Neural cell (in vitro differentiated cells): ENCODE measurements at regions not wholly inside any gene's neighbourhood (a gene's known extent, or its start where the extent isn't known, plus 50 kb on each side); places are given as distances from the start of the nearest gene placed in this dataset.
"Not testable (repeated sequence)": the region's sequence is repeated elsewhere in the genome, so short reads cannot be mapped to it uniquely, and the experiment has no call there.

ENCODE experiments used
- H2AFZ ChIP-seq: fragments of 200-600, 300-800 bp; sonication (generic), shearing (Covaris generic); 2 replicates; pipeline ENCODE4 v1.6.0; 2014; ENCODE audit warnings: low read depth, mild to moderate bottlenecking, antibody characterized with exemption, low read length, moderate library complexity
- H3F3A ChIP-seq: fragments of 200-600 bp; shearing (Covaris generic); 2 replicates; pipeline ENCODE4 v1.6.1; 2016; ENCODE audit warnings: mild to moderate bottlenecking, moderate library complexity, mixed read lengths, antibody characterized with exemption, low read length; ENCODE audit not compliant: insufficient read depth, poor library complexity, severe bottlenecking
- H3K27ac ChIP-seq: fragments of 200-600, 300-800 bp; sonication (generic), shearing (Covaris generic); 2 replicates; pipeline ENCODE4 v1.5.1; 2014; ENCODE audit warnings: mild to moderate bottlenecking, low read length, moderate library complexity
- H3K27me3 ChIP-seq: fragments of 300-800, 200-600 bp; sonication (generic), shearing (Covaris generic); 2 replicates; pipeline ENCODE4 v1.6.0; 2014; ENCODE audit warnings: mild to moderate bottlenecking, low read depth, low read length, moderate library complexity; ENCODE audit not compliant: insufficient read depth
- H3K36me3 ChIP-seq: fragments of 300-800, 200-600 bp; sonication (generic), shearing (Covaris generic); 2 replicates; pipeline ENCODE4 v1.5.1; 2014; ENCODE audit warnings: mild to moderate bottlenecking, antibody characterized with exemption, low read length, moderate library complexity; ENCODE audit not compliant: insufficient read depth
- H3K4me2 ChIP-seq: fragments of 300-800, 200-600 bp; sonication (generic), shearing (Covaris generic); 2 replicates; pipeline ENCODE4 v1.6.0; 2014; ENCODE audit warnings: mild to moderate bottlenecking, low read length
- H3K4me3 ChIP-seq: fragments of 300-800, 200-600 bp; sonication (generic), shearing (Covaris generic); 2 replicates; pipeline ENCODE4 v1.5.1; 2014; ENCODE audit warnings: mild to moderate bottlenecking, low read length, moderate library complexity
- H3K79me2 ChIP-seq: fragments of 200-600 bp; shearing (Covaris generic); replicated peaks from 2 replicates; pipeline ENCODE4 v1.6.0; 2014; ENCODE audit warnings: mild to moderate bottlenecking, low read length, moderate library complexity; ENCODE audit not compliant: insufficient read depth
- H3K9ac ChIP-seq: fragments of 300-800, 200-600 bp; sonication (generic), shearing (Covaris generic); 2 replicates; pipeline ENCODE4 v1.6.1; 2016; ENCODE audit warnings: mild to moderate bottlenecking, low read length, mixed read lengths
- H3K9me2 ChIP-seq: fragments of 200-600 bp; shearing (Covaris generic); 2 replicates; pipeline ENCODE4 v1.6.1; 2016; ENCODE audit warnings: mild to moderate bottlenecking, low read length, mixed read lengths; ENCODE audit not compliant: insufficient read depth
- H3K9me3 ChIP-seq: fragments of 200-600, 300-800 bp; sonication (generic), shearing (Covaris generic); 2 replicates; pipeline ENCODE4 v1.6.1; 2016; ENCODE audit warnings: mild to moderate bottlenecking, mixed run types, low read length, moderate library complexity, mixed read lengths
- H4K20me1 ChIP-seq: fragments of 200-600 bp; shearing (Covaris generic); 2 replicates; pipeline ENCODE4 v1.6.1; 2016; ENCODE audit warnings: mild to moderate bottlenecking, mixed run types; ENCODE audit not compliant: insufficient read depth
- EP300 ChIP-seq: fragments of 450-650 bp; conservative IDR thresholded peaks from 2 replicates; pipeline ENCODE4 v1.6.1; 2014; ENCODE audit warnings: antibody characterized with exemption, mild to moderate bottlenecking, moderate library complexity; ENCODE audit not compliant: poor library complexity, severe bottlenecking
- EZH2 ChIP-seq: fragments of 200-600, 300-800 bp; shearing (Covaris generic), sonication (generic); IDR thresholded peaks from 2 replicates; pipeline ENCODE4 v1.6.1; 2014; ENCODE audit warnings: antibody characterized with exemption, low read length, borderline replicate concordance, mild to moderate bottlenecking; ENCODE audit not compliant: insufficient read depth, poor library complexity, severe bottlenecking
- MXI1 ChIP-seq: fragments of 450-650 bp; conservative IDR thresholded peaks from 2 replicates; pipeline ENCODE4 v1.6.1; 2014; ENCODE audit warnings: antibody characterized with exemption, mild to moderate bottlenecking; ENCODE audit not compliant: poor library complexity, severe bottlenecking
- POLR2AphosphoS5 ChIP-seq: IDR thresholded peaks from 2 replicates; pipeline ENCODE4 v1.6.1; 2012
- RAD21 ChIP-seq: fragments of 450-650 bp; conservative IDR thresholded peaks from 2 replicates; pipeline ENCODE4 v1.6.1; 2014; ENCODE audit warnings: antibody characterized with exemption, mild to moderate bottlenecking, moderate library complexity
- SMC3 ChIP-seq: fragments of 450-650 bp; conservative IDR thresholded peaks from 2 replicates; pipeline ENCODE4 v1.6.1; 2014; ENCODE audit warnings: antibody characterized with exemption, mild to moderate bottlenecking, moderate library complexity; ENCODE audit not compliant: poor library complexity
- TAF1 ChIP-seq: IDR thresholded peaks from 2 replicates; pipeline ENCODE4 v1.6.1; 2012; ENCODE audit warnings: low read depth
- TF ChIP-seq, protein P1 (sequence below): IDR thresholded peaks from 2 replicates; pipeline ENCODE4 v1.6.1; 2012; ENCODE audit warnings: borderline replicate concordance
- TF ChIP-seq, protein P2 (sequence below): fragments of 450-650 bp; IDR thresholded peaks from 2 replicates; pipeline ENCODE4 v1.5.1; 2014; ENCODE audit warnings: antibody characterized with exemption, mild to moderate bottlenecking, moderate library complexity; ENCODE audit not compliant: poor library complexity, severe bottlenecking

DNA sequence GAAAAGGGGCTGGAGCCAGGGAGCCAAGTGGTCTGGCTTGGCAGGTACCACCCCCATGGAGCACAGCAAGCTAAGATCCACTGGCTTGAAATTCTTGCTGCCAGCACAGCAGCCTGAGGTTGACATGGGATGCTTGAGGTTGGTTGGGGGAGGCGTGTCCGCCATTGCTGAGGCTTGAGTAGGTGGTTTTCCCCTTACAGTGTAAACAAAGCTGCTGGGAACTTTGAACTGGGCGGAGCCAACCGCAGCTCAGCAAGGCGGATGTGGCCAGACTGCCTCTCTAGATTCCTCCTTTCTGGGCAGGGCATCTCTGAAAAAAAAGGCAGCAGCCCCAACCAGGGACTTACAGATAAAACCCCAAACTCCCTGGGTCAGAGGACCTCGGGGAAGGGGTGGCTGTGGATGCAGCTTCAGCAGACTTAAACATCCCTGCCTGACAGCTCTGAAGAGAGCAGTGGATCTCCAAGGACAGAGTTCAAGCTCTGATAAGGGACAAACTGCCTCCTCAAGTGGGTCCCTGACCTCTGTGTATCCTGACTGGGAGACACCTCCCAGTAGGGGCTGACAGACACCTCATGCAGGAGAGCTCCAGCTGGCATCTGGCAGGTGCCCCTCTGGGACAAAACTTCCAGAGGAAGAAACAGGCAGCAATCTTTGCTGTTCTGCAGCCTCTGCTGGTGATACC, 77.5 kb upstream of the WDFY3 start:
- H4K20me1 ChIP-seq: not testable (repeated sequence)

DNA sequence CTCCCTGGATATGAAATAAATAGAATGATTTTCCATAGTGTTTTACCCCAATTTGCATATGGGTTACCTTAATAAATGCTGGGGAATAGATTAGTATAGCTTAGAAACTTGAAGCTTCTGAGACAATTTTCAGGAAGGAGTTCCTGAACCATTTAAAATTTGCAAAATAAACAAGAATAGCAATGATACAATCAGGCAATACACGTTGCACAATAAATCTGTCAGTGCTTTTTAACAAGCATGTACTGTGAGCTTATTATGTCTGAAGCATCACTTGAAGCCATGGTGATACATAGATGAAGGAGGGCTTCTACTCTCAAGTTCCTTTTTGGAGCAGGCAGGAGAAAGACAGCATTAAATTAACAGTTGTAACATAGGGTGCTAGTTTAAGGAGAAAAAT, 84.2 kb upstream of the WDFY3 start:
- Histone ChIP-seq H3K9ac (no peak overlapping the region), H2AFZ (no peak overlapping the region), H3K4me2 (no peak overlapping the region), H3K9me3 (no peaks in the 10 kb centered on the region), H3K27me3 (no peaks in the 10 kb centered on the region), H3K4me3 (no peak overlapping the region), H3F3A (no peaks in the 10 kb centered on the region), H3K27ac (no peak overlapping the region), H4K20me1 (no peaks in the 10 kb centered on the region), H3K36me3 (no peaks in the 10 kb centered on the region), H3K79me2 (no peaks in the 10 kb centered on the region), H3K9me2 (no peaks in the 10 kb centered on the region)
- TF ChIP-seq RAD21: no peak

More for the DNA sequence above, 77.5 kb upstream of the WDFY3 start:
- H3F3A ChIP-seq, H3K79me2 ChIP-seq, H3K36me3 ChIP-seq, H3K9me3 ChIP-seq, H2AFZ ChIP-seq, H3K9me2 ChIP-seq, H3K9ac ChIP-seq, H3K27ac ChIP-seq, H3K4me3 ChIP-seq, H3K4me2 ChIP-seq, H3K27me3 ChIP-seq: not testable (repeated sequence)

DNA sequence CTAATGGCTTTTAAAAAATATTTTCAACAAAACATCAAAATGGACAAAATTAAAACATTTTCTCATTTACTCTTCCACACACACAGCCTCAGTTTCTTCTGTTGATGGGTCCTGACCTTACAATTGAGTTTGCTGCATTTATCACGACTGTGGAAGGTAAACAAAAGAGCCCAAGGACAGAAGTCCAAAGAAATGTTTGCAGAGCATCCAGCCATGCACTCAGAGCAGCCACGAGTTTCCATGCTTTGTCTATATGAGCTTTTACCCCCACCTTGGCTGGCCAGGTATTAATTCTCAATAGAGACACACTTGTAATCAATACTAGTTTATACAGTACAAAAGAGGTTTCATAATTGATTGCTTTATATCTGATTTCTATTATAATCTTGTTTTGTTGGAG, 85.0 kb upstream of the WDFY3 start:
- H2AFZ ChIP-seq: no peak overlapping the region
- H3K79me2 ChIP-seq: no peaks in the 10 kb centered on the region
- TF ChIP-seq EZH2: no peak
- no peak for TF ChIP-seq EP300
- no peak for TF ChIP-seq POLR2AphosphoS5
- TF ChIP-seq MXI1: no peak
- TF ChIP-seq, protein P1, sequence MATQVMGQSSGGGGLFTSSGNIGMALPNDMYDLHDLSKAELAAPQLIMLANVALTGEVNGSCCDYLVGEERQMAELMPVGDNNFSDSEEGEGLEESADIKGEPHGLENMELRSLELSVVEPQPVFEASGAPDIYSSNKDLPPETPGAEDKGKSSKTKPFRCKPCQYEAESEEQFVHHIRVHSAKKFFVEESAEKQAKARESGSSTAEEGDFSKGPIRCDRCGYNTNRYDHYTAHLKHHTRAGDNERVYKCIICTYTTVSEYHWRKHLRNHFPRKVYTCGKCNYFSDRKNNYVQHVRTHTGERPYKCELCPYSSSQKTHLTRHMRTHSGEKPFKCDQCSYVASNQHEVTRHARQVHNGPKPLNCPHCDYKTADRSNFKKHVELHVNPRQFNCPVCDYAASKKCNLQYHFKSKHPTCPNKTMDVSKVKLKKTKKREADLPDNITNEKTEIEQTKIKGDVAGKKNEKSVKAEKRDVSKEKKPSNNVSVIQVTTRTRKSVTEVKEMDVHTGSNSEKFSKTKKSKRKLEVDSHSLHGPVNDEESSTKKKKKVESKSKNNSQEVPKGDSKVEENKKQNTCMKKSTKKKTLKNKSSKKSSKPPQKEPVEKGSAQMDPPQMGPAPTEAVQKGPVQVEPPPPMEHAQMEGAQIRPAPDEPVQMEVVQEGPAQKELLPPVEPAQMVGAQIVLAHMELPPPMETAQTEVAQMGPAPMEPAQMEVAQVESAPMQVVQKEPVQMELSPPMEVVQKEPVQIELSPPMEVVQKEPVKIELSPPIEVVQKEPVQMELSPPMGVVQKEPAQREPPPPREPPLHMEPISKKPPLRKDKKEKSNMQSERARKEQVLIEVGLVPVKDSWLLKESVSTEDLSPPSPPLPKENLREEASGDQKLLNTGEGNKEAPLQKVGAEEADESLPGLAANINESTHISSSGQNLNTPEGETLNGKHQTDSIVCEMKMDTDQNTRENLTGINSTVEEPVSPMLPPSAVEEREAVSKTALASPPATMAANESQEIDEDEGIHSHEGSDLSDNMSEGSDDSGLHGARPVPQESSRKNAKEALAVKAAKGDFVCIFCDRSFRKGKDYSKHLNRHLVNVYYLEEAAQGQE: no peak
- TF ChIP-seq, protein P2, sequence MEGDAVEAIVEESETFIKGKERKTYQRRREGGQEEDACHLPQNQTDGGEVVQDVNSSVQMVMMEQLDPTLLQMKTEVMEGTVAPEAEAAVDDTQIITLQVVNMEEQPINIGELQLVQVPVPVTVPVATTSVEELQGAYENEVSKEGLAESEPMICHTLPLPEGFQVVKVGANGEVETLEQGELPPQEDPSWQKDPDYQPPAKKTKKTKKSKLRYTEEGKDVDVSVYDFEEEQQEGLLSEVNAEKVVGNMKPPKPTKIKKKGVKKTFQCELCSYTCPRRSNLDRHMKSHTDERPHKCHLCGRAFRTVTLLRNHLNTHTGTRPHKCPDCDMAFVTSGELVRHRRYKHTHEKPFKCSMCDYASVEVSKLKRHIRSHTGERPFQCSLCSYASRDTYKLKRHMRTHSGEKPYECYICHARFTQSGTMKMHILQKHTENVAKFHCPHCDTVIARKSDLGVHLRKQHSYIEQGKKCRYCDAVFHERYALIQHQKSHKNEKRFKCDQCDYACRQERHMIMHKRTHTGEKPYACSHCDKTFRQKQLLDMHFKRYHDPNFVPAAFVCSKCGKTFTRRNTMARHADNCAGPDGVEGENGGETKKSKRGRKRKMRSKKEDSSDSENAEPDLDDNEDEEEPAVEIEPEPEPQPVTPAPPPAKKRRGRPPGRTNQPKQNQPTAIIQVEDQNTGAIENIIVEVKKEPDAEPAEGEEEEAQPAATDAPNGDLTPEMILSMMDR: no peak
- TF ChIP-seq TAF1: no peak
- TF ChIP-seq SMC3: no peak
- no peak for TF ChIP-seq RAD21
- H3K9ac ChIP-seq: no peak overlapping the region
- no peaks in the 10 kb centered on the region for H3F3A ChIP-seq
- no peak overlapping the region for H3K27ac ChIP-seq
- no peak overlapping the region for H3K4me3 ChIP-seq
- no peaks in the 10 kb centered on the region for H3K36me3 ChIP-seq
- no peaks in the 10 kb centered on the region for H3K9me2 ChIP-seq
- no peak overlapping the region for H3K4me2 ChIP-seq
- no peaks in the 10 kb centered on the region for H4K20me1 ChIP-seq
- no peaks in the 10 kb centered on the region for H3K9me3 ChIP-seq
- no peaks in the 10 kb centered on the region for H3K27me3 ChIP-seq

DNA sequence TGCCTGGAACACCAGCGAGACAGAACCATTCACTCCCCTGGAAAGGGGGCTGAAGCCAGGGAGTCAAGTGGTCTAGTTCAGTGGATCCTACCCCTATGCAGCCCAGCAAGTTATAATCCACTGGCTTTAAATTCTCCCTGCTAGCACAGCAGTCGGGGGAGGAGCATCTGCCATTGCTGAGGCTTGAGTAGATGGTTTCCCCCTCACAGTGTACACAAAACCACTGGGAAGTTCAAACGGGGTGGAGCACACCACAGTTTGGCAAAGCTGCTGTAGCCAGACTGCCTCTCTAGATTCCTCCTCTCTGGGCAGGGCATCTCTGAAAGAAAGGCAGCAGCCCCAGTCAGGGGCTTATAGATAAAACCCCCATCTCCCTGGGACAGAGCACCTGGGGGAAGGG, 88.4 kb upstream of the WDFY3 start:
- H3K79me2 ChIP-seq, H3F3A ChIP-seq, H3K27me3 ChIP-seq, H2AFZ ChIP-seq, H3K27ac ChIP-seq, H3K4me3 ChIP-seq, H3K9ac ChIP-seq, H3K4me2 ChIP-seq, H3K9me3 ChIP-seq, H3K9me2 ChIP-seq, H3K36me3 ChIP-seq, H4K20me1 ChIP-seq: not testable (repeated sequence)
